Neutrophil (primary cell): ENCODE measurements at regions not wholly inside any gene's neighbourhood (a gene's known extent, or its start where the extent isn't known, plus 50 kb on each side); places are given as distances from the start of the nearest gene placed in this dataset.

ENCODE experiments used
- H3K27ac ChIP-seq: fragments of 200-600 bp; sonication (generic); 2 replicates; pipeline ENCODE4 v1.5.1; 2016; ENCODE audit warnings: mild to moderate bottlenecking, moderate library complexity
- H3K27me3 ChIP-seq: fragments of 200-600 bp; sonication (generic); 2 replicates; pipeline ENCODE4 v1.6.0; 2016; ENCODE audit warnings: mild to moderate bottlenecking
- H3K36me3 ChIP-seq: fragments of 200-600 bp; sonication (generic); 2 replicates; pipeline ENCODE4 v1.5.1; 2017
- H3K4me1 ChIP-seq, 2 experiments: fragments of 200-600 bp in 1 of 2; sonication (generic) in 1 of 2; 1 replicate in 1 of 2; 2 replicates in 1 of 2; pipeline versions ENCODE4 v1.5.1 to v1.6.1; 2013 to 2016; ENCODE audit warnings: low read depth in 1 of 2, low read length in 1 of 2, mild to moderate bottlenecking in 1 of 2, moderate library complexity in 1 of 2; ENCODE audit not compliant: control insufficient read depth in 1 of 2, insufficient read depth in 1 of 2
- H3K4me3 ChIP-seq, 2 experiments: fragments of 200-600 bp in 1 of 2; sonication (generic) in 1 of 2; 1 replicate in 1 of 2; 2 replicates in 1 of 2; pipeline ENCODE4 v1.5.1; 2013 to 2016; ENCODE audit warnings: low read depth in 1 of 2, low read length in 1 of 2, mild to moderate bottlenecking in 1 of 2, moderate library complexity in 1 of 2
- H3K9me3 ChIP-seq: fragments of 200-600 bp; sonication (generic); 2 replicates; pipeline ENCODE4 v1.5.1; 2016
- TF ChIP-seq, protein P1 (sequence below): fragments of 200-600 bp; sonication (generic); IDR thresholded peaks from 2 replicates; pipeline ENCODE4 v1.5.1; 2016; ENCODE audit warnings: antibody characterized with exemption

DNA sequence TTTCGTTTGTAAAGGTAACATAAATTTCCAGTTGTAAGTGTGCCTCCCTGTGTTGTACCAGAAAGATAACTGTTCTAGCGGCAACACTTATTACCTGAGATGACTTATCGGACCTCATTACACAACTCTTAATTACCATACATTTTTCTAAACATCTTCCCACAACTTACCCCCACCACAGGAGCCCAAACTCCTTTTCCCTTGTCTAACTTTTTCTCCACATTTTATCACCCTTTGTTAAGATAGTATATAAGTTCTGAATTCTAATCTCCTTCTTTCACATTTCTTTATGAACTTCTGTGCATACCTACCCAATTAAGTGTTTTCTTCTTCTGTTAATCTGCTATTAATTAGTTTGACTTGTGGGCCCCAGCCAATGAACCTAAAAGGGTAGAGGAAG lies 143.7 kb upstream of the CAMK1G start:
- Histone ChIP-seq H3K36me3 (no peaks in the 10 kb centered on the region), H3K27me3 (peaks cover 4% of the 10 kb centered on the region), H3K4me3 (no peak overlapping the region), H3K27ac (no peak overlapping the region), H3K4me1 (no peaks in the 10 kb centered on the region), H3K9me3 (no peaks in the 10 kb centered on the region)
- TF ChIP-seq, protein P1, sequence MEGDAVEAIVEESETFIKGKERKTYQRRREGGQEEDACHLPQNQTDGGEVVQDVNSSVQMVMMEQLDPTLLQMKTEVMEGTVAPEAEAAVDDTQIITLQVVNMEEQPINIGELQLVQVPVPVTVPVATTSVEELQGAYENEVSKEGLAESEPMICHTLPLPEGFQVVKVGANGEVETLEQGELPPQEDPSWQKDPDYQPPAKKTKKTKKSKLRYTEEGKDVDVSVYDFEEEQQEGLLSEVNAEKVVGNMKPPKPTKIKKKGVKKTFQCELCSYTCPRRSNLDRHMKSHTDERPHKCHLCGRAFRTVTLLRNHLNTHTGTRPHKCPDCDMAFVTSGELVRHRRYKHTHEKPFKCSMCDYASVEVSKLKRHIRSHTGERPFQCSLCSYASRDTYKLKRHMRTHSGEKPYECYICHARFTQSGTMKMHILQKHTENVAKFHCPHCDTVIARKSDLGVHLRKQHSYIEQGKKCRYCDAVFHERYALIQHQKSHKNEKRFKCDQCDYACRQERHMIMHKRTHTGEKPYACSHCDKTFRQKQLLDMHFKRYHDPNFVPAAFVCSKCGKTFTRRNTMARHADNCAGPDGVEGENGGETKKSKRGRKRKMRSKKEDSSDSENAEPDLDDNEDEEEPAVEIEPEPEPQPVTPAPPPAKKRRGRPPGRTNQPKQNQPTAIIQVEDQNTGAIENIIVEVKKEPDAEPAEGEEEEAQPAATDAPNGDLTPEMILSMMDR, result no peak

DNA sequence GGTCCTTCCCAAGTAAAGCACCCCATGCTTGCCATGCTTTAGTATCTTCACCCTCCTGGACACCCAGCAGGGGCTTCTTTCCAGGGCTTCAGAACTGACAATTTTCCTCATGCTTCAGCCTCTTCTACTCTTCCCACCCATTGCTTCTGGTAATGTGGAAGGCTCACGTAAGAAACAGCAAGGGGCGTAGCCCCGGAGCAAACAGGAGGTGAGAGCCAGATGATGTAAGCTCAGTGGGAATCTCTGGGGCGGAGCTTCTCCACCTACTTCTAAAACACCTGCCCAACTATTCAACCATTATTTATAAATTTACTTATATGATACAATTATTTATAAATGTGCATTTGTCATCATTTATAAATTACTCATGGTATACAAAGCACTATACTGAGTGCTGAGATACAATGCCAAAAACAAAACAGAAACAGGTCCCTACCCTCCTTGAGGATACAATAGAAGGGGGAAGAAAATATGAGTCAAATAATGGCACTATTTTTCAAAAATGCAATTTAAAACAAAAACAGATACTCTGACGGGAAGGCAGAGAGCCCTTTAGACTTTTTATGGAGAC lies 140.1 kb upstream of the CAMK1G start:
- Histone ChIP-seq H3K9me3 (no peaks in the 10 kb centered on the region), H3K4me3 (no peak overlapping the region), H3K36me3 (no peaks in the 10 kb centered on the region), H3K27ac (no peak overlapping the region), H3K4me1 (no peaks in the 10 kb centered on the region), H3K27me3 (peaks cover 4% of the 10 kb centered on the region)
- TF ChIP-seq, protein P1, result no peak

DNA sequence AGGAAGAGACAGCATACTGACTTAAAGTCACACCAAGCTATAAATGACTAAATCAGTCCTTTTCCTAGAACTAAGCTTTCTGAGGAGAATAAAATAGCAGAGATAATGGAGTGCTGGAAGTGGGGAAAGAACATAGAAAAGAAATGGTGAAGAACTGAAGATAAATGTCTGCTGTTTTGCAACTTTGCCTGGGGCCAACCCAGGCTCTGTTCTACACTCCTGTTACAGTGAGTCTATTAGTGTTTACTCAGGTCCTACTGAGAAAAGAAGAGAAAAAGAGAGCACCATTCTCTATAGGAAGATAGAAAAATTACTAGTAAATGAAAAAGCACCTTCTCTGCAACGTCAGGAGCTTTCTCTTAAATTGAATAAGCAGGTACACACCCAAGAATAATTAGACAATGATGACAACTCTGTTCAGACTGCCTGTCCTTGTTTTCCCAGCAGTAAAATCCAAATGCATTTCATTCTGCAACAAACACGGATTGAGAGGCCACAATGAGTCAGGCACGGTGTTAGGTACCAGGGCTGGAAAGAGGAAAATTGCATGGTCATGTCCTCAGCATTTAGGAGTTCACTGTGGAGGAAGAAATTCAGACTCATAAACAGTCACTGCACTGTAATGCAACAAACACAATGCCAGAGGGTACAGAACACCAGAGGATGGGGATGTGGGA lies 139.4 kb upstream of the CAMK1G start:
- TF ChIP-seq, protein P1, result no peak
- no peak overlapping the region for H3K27ac ChIP-seq
- no peaks in the 10 kb centered on the region for H3K36me3 ChIP-seq
- no peak overlapping the region for H3K4me3 ChIP-seq
- no peaks in the 10 kb centered on the region for H3K9me3 ChIP-seq
- H3K27me3 ChIP-seq, result peaks cover 4% of the 10 kb centered on the region
- no peaks in the 10 kb centered on the region for H3K4me1 ChIP-seq

DNA sequence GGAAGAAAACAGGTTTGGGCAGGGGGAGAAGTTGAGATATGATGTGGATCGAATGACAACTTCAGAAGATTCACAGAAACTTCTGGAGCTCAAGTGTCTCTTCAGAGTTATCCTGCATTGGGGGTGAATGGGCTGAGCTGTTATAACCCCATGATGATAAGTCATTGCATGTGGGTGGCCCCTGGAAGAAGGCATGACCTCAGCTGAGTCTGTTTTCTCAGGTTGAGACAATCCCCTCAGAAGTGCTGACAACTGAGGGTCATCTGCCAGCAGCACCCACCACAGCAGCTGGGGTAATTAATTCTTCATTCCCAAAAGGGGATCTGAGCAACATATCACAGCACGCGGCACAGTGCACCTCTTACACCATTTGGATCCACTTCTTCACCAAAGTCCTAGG lies 138.6 kb upstream of the CAMK1G start:
- no peak overlapping the region for H3K4me3 ChIP-seq
- H3K27me3 ChIP-seq, result peaks cover 4% of the 10 kb centered on the region
- H3K27ac ChIP-seq, result no peak overlapping the region
- H3K9me3 ChIP-seq, result no peaks in the 10 kb centered on the region
- TF ChIP-seq, protein P1, result no peak
- H3K36me3 ChIP-seq, result no peaks in the 10 kb centered on the region
- H3K4me1 ChIP-seq, result no peaks in the 10 kb centered on the region

DNA sequence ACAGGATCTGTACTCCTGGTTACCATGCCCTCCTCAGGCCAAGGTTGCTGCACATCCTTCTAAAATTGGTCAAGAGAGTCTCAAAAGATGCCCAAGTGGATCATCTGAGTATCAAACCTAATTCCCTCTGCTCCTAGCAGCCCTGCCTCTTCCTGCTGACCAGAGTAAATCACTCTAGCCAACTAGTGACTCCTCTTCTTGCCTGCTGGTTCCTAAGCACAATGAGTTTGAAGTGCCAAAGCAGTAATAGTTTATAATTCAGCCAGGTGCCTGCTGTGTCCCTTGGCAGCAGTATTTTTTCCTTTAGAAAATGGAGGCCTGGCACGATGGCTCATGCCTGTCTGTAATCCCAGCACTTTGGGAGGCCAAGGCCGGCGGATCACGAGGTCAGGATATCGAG lies 137.9 kb upstream of the CAMK1G start:
- H3K36me3 ChIP-seq, result no peaks in the 10 kb centered on the region
- H3K27ac ChIP-seq, result no peak overlapping the region
- TF ChIP-seq, protein P1, result no peak
- H3K4me3 ChIP-seq, result no peak overlapping the region
- no peaks in the 10 kb centered on the region for H3K27me3 ChIP-seq
- no peaks in the 10 kb centered on the region for H3K9me3 ChIP-seq
- no peaks in the 10 kb centered on the region for H3K4me1 ChIP-seq
